Endothelial cell of umbilical vein (primary cell): ENCODE measurements at regions not wholly inside any gene's neighbourhood (a gene's known extent, or its start where the extent isn't known, plus 50 kb on each side); places are given as distances from the start of the nearest gene placed in this dataset.

Source experiments
- JUN ChIP-seq: IDR thresholded peaks from 2 replicates; pipeline ENCODE4 v1.6.1; 2011; ENCODE audit warnings: borderline replicate concordance, low read depth; ENCODE audit not compliant: insufficient read length, insufficient read depth
- POLR2A ChIP-seq: IDR thresholded peaks from 2 replicates; pipeline ENCODE4 v1.6.1; 2012; ENCODE audit warnings: low read depth, mild to moderate bottlenecking, control low read depth, low read length
- TF ChIP-seq, protein P1 (sequence below), 2 donors: IDR thresholded peaks; 1 replicate in 1 of 2; 2 replicates in 1 of 2; pipeline ENCODE4 v1.5.1; 2011; ENCODE audit warnings: low read length in 2 of 2, mild to moderate bottlenecking in 2 of 2, moderate library complexity in 2 of 2, control low read depth in 1 of 2, inconsistent platforms in 1 of 2, low read depth in 1 of 2; ENCODE audit not compliant: insufficient read depth in 1 of 2; ENCODE audit errors: extremely low read depth in 1 of 2
- TF ChIP-seq, protein P2 (sequence below): IDR thresholded peaks from 2 replicates; pipeline ENCODE4 v1.6.1; 2011; ENCODE audit not compliant: insufficient read depth, insufficient read length

- TF ChIP-seq, protein P1, sequence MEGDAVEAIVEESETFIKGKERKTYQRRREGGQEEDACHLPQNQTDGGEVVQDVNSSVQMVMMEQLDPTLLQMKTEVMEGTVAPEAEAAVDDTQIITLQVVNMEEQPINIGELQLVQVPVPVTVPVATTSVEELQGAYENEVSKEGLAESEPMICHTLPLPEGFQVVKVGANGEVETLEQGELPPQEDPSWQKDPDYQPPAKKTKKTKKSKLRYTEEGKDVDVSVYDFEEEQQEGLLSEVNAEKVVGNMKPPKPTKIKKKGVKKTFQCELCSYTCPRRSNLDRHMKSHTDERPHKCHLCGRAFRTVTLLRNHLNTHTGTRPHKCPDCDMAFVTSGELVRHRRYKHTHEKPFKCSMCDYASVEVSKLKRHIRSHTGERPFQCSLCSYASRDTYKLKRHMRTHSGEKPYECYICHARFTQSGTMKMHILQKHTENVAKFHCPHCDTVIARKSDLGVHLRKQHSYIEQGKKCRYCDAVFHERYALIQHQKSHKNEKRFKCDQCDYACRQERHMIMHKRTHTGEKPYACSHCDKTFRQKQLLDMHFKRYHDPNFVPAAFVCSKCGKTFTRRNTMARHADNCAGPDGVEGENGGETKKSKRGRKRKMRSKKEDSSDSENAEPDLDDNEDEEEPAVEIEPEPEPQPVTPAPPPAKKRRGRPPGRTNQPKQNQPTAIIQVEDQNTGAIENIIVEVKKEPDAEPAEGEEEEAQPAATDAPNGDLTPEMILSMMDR (IDR thresholded peaks at IDR 0.05; ENCODE audit: extremely low read depth in 1 of 2, insufficient read depth in 1 of 2, low read depth in 1 of 2, low read length in 2 of 2): no peak
- no peak for TF ChIP-seq JUN
- no peak for TF ChIP-seq POLR2A
- TF ChIP-seq, protein P2, sequence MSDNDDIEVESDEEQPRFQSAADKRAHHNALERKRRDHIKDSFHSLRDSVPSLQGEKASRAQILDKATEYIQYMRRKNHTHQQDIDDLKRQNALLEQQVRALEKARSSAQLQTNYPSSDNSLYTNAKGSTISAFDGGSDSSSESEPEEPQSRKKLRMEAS: no peak
Observed at GRCh38 chr7:28267012-28267411, 86.4 kb upstream of the JAZF1 start.
